ENCODE measurements at regions not wholly inside any gene's neighbourhood (a gene's known extent, or its start where the extent isn't known, plus 50 kb on each side); places are given as distances from the start of the nearest gene placed in this dataset.

- TF ChIP-seq, protein P1, sequence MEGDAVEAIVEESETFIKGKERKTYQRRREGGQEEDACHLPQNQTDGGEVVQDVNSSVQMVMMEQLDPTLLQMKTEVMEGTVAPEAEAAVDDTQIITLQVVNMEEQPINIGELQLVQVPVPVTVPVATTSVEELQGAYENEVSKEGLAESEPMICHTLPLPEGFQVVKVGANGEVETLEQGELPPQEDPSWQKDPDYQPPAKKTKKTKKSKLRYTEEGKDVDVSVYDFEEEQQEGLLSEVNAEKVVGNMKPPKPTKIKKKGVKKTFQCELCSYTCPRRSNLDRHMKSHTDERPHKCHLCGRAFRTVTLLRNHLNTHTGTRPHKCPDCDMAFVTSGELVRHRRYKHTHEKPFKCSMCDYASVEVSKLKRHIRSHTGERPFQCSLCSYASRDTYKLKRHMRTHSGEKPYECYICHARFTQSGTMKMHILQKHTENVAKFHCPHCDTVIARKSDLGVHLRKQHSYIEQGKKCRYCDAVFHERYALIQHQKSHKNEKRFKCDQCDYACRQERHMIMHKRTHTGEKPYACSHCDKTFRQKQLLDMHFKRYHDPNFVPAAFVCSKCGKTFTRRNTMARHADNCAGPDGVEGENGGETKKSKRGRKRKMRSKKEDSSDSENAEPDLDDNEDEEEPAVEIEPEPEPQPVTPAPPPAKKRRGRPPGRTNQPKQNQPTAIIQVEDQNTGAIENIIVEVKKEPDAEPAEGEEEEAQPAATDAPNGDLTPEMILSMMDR (IDR thresholded peaks at IDR 0.05), result no peak
- TF ChIP-seq POLR2A (IDR thresholded peaks at IDR 0.05), result no peak
Observed at GRCh38 chr3:40705663-40706062, 180.9 kb downstream of the ZNF621 start.
